ENCODE measurements at regions not wholly inside any gene's neighbourhood (a gene's known extent, or its start where the extent isn't known, plus 50 kb on each side); places are given as distances from the start of the nearest gene placed in this dataset.
A peak's percentile ranks its signal among the peaks of the same experiment; 100 is the strongest.

GRCh38 chr14:21734457-21735074 lies 60.9 kb upstream of the OR4E1 start:
- DNase-seq (ENCODE audit: low spot score): peak; percentile 67

GRCh38 chr14:21729703-21730233 lies 56.1 kb upstream of the OR4E1 start:
- no peak for DNase-seq (ENCODE audit: low spot score)

GRCh38 chr14:21725250-21725649 lies 51.6 kb upstream of the OR4E1 start:
- DNase-seq (ENCODE audit: low spot score): no peak

- DNase-seq (ENCODE audit: low spot score): no peak
Observed at GRCh38 chr14:21724090-21724973, 50.7 kb upstream of the OR4E1 start.

- DNase-seq (ENCODE audit: low spot score): peak; percentile 41
Observed at GRCh38 chr14:21723431-21724045, 49.9 kb upstream of the OR4E1 start.

Measured in activated CD4-positive, alpha-beta T cell treated with anti-CD3 and anti-CD28 coated beads, Interleukin-2, Interleukin-4, amounts not matched to agents 100 ng/mL and 50 ng/mL, durations not matched to agents 16 hours and 8 hours (primary cell).